Rectal smooth muscle tissue (tissue), 1 donor: ENCODE measurements at regions not wholly inside any gene's neighbourhood (a gene's known extent, or its start where the extent isn't known, plus 50 kb on each side); places are given as distances from the start of the nearest gene placed in this dataset.
"Not testable (repeated sequence)": the region's sequence is repeated elsewhere in the genome, so short reads cannot be mapped to it uniquely, and the experiment has no call there.

ENCODE experiments used
- H3K27ac ChIP-seq: one replicate; pipeline ENCODE4 v1.7.0; 2013; ENCODE audit warnings: low read depth, low read length, inconsistent platforms
- H3K27me3 ChIP-seq: one replicate; pipeline ENCODE4 v1.7.0; 2013; ENCODE audit warnings: low read length; ENCODE audit not compliant: control insufficient read depth, insufficient read depth
- H3K36me3 ChIP-seq: one replicate; pipeline ENCODE4 v1.7.0; 2013; ENCODE audit warnings: low read length; ENCODE audit not compliant: control insufficient read depth, insufficient read depth
- H3K4me1 ChIP-seq: one replicate; pipeline ENCODE4 v1.7.0; 2013; ENCODE audit warnings: low read length; ENCODE audit not compliant: control insufficient read depth, insufficient read depth
- H3K4me3 ChIP-seq: one replicate; pipeline ENCODE4 v1.7.0; 2013; ENCODE audit warnings: low read length
- H3K9ac ChIP-seq: one replicate; pipeline ENCODE4 v1.7.0; 2013; ENCODE audit warnings: low read length

DNA sequence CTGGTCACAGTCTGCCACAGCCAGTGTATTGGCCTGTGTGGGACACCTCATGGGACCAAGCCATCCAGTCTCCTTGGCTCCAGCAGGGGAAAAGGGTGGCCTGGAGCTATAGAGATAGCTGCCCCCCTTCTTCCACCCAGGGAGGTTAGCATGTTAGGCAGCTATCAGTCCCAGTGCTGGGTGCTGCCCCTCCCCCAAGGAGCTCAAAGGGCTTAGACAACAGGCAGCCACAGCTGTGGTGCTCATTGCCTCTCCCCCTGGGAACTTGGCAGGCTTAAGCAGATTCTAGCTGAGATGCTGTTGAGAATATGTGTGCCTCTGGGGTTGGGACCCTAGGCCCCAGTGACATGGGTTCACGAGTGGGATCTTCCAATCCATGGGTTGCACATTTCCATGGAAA, 226.0 kb upstream of the PTGER4 start:
- Histone ChIP-seq H3K4me1 (no peaks in the 10 kb centered on the region), H3K4me3 (no peak overlapping the region), H3K27me3 (no peaks in the 10 kb centered on the region), H3K36me3 (no peaks in the 10 kb centered on the region), H3K9ac (no peak overlapping the region), H3K27ac (no peak overlapping the region)

DNA sequence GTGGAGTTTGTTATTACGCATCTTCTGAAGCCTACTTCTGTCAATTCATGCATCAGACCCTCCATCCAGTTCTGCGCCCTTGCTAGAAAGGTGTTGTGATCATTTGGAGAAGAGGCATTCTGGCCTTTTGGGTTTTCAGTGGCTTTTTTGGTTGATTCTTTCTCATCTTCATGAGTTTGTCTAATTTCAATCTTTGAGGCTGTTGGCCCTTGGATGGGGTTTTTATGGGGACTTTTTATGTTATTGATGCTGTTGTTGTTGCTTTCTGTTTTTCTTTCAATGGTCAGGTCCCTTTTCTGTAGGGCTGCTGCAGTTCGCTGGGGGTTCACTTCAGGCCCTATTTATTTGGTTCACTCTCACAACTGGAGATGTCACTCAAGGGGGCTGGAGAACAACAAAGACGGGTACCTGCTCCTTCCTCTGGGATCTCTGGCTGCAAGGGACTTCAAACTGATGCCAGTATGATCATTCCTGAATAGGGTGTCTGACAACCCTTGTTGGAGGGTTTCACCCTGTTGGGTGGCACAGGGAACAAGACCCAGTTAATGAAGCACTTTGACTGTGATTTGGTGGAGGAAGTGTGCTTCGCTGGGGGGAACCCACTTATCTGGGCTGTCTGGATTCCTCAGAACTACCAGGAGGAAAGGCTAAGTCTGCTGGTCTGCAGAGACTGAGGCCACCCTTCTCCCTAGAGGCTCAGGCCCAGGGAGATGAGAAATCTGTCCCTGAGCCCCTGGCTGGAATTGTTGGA, 226.7 kb upstream of the PTGER4 start:
- Histone ChIP-seq H3K4me3 (no peak overlapping the region), H3K4me1 (no peaks in the 10 kb centered on the region), H3K36me3 (no peaks in the 10 kb centered on the region), H3K27me3 (no peaks in the 10 kb centered on the region), H3K9ac (no peak overlapping the region), H3K27ac (no peak overlapping the region)

DNA sequence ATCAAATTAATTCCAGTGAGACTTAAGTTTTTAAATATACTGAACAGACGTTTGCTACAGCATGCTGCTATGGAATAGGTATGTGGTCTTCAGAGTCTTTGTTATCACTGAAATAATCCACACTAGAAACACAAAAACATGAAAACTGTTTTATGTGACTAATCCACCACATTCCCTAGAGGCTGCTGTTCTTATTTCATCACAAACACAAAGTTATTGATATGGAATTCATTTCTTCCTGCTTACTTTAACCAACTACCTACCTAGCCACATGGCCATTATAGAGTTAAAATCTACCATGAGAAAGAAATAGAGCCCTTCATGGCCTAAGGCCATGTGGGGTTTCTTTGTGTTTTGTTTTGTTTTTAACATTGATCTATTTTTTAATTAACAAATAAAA, 232.3 kb upstream of the PTGER4 start:
- Histone ChIP-seq H3K4me1 (no peaks in the 10 kb centered on the region), H3K27me3 (no peaks in the 10 kb centered on the region), H3K9ac (no peak overlapping the region), H3K4me3 (no peak overlapping the region), H3K27ac (no peak overlapping the region), H3K36me3 (no peaks in the 10 kb centered on the region)

DNA sequence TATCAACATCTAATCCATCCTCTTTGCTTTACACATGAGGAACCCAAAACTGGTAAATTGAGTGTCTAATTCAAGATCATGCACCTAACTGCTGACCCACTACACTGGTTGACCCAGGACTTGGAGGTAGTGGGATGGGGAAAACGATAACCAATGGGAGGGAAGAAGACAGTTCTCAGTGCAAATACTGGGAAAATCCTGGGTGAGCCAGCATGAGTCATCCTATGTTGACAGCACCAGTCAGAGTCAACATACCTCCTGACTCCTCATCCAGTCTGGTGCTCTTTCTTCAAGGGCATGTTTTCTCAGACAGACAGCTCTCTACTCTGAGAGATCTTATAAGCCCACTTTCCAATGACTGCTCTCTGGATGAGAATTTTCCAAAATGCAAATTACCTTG, 232.8 kb upstream of the PTGER4 start:
- H3K27me3 ChIP-seq, result no peaks in the 10 kb centered on the region
- no peak overlapping the region for H3K4me3 ChIP-seq
- no peak overlapping the region for H3K9ac ChIP-seq
- no peaks in the 10 kb centered on the region for H3K4me1 ChIP-seq
- no peaks in the 10 kb centered on the region for H3K36me3 ChIP-seq
- H3K27ac ChIP-seq, result no peak overlapping the region

DNA sequence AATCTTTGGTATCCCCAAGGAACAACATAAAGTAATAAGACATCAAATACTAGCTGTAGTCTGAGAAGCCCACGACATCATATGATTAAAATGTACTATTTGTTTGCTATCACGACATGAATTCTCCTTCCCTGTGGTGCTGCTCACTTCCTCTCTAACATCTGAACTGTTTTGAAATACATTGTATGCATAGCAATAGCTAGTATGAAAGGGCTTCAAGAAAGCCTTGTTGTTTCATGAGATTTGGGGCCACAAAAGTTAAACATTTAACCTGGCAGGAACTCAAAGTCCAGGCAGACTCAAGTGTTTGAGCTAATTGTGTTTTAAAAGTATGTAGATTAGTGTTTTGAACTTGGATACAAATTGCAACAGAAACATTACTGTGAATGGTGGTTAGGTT, 237.4 kb upstream of the PTGER4 start:
- H3K9ac ChIP-seq, result no peak overlapping the region
- H3K4me3 ChIP-seq, result no peak overlapping the region
- no peaks in the 10 kb centered on the region for H3K27me3 ChIP-seq
- H3K36me3 ChIP-seq, result no peaks in the 10 kb centered on the region
- H3K27ac ChIP-seq, result no peak overlapping the region
- H3K4me1 ChIP-seq, result no peaks in the 10 kb centered on the region

DNA sequence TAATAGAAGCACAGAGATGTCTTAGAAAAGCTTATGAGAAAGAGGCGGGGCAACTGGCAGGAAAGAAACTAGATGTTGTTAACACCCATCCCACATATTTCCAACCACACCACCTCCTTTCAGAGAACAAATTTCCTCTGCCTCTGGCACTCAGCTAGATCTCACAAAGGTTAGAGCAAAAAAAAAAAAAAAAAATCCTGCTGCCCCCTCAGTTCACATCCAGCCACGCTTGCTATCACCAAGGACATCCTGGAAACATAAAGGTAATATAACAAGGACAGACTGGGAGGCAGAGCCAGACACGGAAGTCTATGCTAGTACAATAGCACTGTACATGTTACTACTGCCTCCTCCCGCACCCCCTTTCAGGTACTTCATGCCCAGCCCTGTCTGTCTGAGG, 238.0 kb upstream of the PTGER4 start:
- Histone ChIP-seq H3K9ac (no peak overlapping the region), H3K27ac (no peak overlapping the region), H3K27me3 (no peaks in the 10 kb centered on the region), H3K4me3 (no peak overlapping the region), H3K4me1 (no peaks in the 10 kb centered on the region), H3K36me3 (no peaks in the 10 kb centered on the region)

DNA sequence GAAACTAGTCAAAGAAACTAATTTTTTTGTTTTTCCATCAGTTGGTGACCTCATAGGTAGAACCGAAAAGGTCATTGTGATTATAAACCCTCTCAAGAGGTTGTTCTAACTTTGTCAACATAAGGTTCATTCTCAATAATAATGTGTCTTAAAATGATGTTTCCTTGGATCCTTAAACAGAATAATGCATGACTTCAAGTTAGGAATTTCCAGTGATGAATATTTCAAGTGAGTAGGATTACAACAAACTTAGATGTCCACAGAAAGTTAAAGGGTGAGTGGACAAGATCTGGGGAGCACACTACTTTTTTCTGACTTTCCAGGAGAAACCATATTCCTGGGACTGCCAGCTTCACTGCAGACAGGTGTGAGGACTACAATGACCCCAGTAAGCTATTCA, 239.0 kb upstream of the PTGER4 start:
- Histone ChIP-seq H3K36me3 (no peaks in the 10 kb centered on the region), H3K4me1 (no peaks in the 10 kb centered on the region), H3K27ac (no peak overlapping the region), H3K4me3 (no peak overlapping the region), H3K9ac (no peak overlapping the region), H3K27me3 (no peaks in the 10 kb centered on the region)

DNA sequence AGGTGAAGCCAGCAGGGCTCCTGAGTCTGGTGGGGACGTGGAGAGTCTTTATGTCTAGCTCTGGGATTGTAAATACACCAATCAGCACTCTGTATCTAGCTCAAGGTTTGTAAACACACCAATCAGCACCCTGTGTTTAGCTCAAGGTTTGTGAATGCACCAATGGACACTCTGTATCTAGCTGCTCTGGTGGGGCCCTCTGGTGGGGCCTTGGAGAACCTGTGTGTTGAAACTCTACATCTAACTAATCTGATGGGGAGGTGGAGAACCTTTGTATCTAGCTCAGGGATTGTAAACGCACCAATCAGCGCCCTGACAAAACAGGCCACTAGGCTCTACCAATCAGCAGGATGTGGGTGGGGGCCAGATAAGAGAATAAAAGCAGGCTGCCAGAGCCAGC, 240.6 kb upstream of the PTGER4 start:
- not testable (repeated sequence) for H3K4me1 ChIP-seq, H3K4me3 ChIP-seq, H3K27me3 ChIP-seq, H3K27ac ChIP-seq, H3K9ac ChIP-seq, H3K36me3 ChIP-seq

DNA sequence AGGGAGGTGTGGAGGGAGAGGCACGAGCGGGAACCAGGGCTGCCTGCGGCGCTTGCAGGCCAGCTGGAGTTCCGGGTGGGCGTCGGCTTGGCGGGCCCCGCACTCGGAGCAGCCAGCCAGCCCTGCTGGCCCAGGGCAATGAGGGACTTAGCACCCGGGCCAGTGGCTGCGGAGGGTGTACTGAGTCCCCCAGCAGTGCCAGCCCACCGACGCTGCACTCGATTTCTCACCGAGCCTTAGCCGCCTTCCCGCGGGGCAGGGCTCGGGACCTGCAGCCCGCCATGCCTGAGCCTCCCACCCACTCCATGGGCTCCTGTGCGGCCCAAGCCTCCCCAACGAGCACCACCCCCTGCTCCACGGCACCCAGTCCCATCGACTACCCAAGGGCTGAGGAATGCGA, 241.1 kb upstream of the PTGER4 start:
- not testable (repeated sequence) for H3K9ac ChIP-seq, H3K4me1 ChIP-seq, H3K27ac ChIP-seq, H3K4me3 ChIP-seq, H3K36me3 ChIP-seq, H3K27me3 ChIP-seq

DNA sequence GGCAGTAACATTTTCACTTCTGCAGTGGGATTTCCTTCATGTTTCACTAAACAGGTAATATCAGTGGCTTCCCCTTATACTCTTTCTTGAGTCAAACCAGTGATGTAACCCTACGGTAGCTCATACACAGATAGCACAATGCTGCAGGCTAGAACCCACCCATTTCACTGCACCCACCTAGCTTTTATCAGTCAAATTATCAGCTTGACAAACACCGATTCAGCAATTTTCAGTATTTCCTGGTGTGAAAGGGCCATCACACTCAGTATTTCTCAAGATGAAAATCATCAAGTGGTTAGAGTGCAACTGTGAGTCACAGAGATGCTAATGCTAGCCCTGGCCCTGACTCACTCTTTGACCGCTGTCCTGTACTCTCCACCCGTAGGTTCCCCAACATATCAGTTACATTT, 242.3 kb upstream of the PTGER4 start:
- no peaks in the 10 kb centered on the region for H3K4me1 ChIP-seq
- no peaks in the 10 kb centered on the region for H3K27me3 ChIP-seq
- no peaks in the 10 kb centered on the region for H3K36me3 ChIP-seq
- H3K27ac ChIP-seq, result no peak overlapping the region
- no peak overlapping the region for H3K9ac ChIP-seq
- no peak overlapping the region for H3K4me3 ChIP-seq

DNA sequence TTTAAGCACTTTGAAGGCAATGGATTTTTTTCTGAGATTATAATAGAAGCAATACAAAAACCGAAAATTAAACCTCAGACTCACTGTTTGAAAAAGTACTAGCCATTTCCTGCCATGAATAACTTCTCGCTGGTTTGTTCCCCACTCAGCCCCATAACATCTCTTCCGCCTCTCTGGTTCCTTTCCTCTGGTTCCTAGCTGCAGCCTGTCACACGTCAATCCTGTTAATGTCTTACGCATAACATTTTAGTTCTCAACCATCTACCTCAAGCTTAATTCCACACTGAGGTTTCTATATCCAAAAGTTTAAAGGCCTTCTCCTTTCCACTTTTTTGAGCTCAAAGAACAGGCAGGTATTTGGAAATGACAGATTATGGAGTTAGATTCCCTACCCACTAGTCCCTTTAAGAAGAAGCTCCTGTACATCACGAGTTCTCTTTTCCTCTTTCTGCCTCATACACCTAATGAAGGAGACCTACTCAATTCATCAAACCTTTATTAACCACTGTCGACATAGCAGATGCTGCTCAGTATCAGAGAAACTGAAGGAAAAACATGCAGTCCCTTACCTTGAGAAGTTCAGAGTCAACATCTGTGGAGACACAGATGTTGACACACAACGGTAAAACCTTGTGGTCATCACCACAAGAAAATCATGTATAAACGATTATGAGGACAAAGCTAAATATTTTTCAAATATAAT, 243.0 kb upstream of the PTGER4 start:
- no peak overlapping the region for H3K27ac ChIP-seq
- no peaks in the 10 kb centered on the region for H3K4me1 ChIP-seq
- no peaks in the 10 kb centered on the region for H3K36me3 ChIP-seq
- H3K4me3 ChIP-seq, result no peak overlapping the region
- no peaks in the 10 kb centered on the region for H3K27me3 ChIP-seq
- H3K9ac ChIP-seq, result no peak overlapping the region

DNA sequence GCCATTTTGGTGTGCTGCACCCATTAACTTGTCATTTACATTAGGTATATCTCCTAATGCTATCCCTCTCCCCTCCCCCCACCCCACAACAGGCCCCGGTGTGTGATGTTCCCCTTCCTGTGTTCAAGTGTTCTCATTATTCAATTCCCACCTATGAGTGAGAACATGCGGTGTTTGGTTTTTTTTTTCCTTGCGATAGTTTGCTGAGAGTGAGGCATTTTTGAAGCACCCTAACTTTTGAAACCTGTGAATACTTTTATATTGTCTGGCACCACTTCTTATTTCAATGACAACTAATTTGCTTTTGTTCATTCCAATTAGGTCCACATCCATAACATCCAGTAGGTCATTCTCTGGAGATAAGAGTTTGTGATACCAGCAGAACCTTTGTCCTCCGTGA, 244.0 kb upstream of the PTGER4 start:
- H3K27me3 ChIP-seq, H3K36me3 ChIP-seq, H3K4me1 ChIP-seq, H3K9ac ChIP-seq, H3K4me3 ChIP-seq, H3K27ac ChIP-seq: not testable (repeated sequence)

DNA sequence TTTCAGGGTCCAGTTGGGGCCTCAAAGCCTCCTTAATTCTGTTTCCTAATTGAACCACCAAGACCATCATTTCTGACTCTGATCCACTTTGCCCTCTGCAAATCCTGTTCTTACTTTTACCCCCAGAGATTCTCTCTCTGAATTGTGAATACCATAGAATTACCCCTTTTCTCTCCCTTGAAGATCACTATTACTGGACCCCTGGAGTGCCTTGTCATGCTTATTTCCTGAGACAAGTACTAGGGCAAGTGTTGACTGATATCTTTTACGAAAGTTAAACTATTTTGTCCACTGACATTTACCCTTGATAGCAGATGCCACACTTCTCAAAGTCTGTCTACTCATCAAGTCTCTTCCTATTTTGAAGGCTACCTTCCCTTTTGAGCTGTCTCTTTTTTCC, 246.9 kb upstream of the PTGER4 start:
- Histone ChIP-seq H3K4me3 (no peak overlapping the region), H3K27ac (no peak overlapping the region), H3K36me3 (no peaks in the 10 kb centered on the region), H3K4me1 (no peaks in the 10 kb centered on the region), H3K27me3 (no peaks in the 10 kb centered on the region), H3K9ac (no peak overlapping the region)
